ENCODE measurements at regions not wholly inside any gene's neighbourhood (a gene's known extent, or its start where the extent isn't known, plus 50 kb on each side); places are given as distances from the start of the nearest gene placed in this dataset.
"Not testable (repeated sequence)": the region's sequence is repeated elsewhere in the genome, so short reads cannot be mapped to it uniquely, and the experiment has no call there.

DNA sequence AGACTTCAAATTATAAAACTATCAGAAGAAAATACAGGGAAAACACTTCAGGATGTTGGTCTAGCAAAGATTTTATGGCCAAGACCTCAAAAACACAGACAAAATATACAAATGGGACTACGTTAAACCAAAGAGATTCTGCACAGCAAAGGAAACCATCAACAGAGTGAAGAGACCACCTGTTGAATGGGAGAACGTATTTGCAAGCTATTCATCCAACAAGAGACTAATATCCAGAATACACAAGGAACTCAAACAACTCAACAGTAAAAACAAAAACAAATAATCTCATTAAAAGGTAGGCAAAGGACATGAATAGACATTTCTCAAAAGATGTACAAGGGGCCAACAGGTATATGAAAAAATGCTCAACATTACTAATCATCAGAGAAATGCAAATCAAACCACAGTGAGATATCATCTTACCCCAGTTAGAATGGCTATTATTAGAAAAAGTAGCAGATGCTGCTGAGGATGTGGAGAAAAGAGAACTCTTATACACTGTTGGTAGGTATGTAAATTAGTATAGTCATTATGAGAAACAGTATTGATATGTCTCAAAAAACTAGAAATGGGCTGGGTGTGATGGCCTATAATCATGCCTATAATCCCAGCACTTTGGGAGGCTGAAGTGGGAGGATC, 112.6 kb downstream of the LRIG2 start:
- no peak for DNase-seq (ENCODE audit: low read depth)
- in situ Hi-C loops (cut with HindIII; ENCODE audit: low pct_unique_long_range_greater_than_20kb, low sequenced_read_pairs), result no loop called here

DNA sequence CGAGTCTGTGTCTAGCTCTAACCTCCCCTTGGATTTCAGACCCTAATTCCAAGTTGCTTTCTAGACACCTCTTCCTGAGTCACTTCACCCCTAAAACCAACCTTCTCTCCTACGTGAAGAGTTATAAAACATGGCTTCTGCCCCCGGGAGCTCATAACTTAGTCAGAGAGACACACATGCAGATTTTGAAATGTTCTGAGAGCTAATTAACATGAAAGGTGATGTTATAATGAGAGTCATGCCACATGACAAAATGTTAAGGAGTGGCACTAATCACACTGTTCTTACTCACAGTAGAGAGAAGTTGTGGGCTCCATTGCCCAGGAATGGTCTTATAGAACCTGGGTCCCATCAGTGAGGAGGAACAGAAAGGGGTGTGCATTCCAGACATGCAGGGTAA, 117.1 kb downstream of the LRIG2 start:
- no peak for DNase-seq (ENCODE audit: low read depth)
- in situ Hi-C loops (cut with HindIII; ENCODE audit: low pct_unique_long_range_greater_than_20kb, low sequenced_read_pairs), result no loop called here

DNA sequence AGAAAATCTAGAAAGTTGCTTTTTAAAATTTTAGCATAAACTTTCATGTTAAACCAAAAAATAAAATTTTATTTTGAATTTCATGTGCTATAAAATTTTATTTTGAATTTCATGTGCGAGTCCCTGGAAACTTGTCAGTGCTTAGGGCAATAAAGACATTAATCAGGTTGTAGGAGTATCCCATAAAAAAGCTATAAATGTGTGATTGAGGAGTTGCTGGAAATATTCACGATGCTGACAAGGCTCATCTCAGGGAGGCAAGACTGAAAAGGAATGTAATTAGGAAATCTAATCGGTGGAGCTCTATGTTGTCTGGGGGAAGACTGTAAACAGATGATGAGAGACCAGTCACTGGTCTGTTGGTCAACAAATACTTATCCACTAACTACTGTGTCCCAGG, 117.9 kb downstream of the LRIG2 start:
- DNase-seq (ENCODE audit: low read depth), result no peak
- in situ Hi-C loops (cut with HindIII; ENCODE audit: low pct_unique_long_range_greater_than_20kb, low sequenced_read_pairs), result no loop called here

DNA sequence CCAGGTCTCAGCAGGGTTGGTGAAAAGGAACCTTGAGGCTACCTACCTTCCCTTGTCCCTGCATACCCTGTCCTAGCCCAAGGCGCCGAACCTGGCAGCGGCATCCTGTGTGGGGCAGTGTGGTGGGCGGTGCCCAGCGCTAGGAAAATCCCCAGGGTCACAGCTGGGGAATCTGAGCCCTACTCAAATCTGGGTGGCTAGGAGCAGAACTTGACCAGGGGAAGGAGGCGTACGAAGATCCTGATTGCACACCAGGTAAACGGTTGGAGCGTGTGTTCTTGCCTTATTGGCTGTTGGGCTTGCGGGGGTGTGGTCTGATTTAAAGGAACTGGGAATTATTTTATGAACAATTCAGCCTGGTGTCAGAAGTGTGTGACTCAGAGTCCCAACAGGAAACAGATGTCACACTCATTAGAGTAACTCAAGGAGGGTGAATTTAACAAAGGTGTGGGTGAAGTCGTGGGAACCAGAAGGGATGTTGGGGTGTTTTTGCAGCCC, 118.6 kb downstream of the LRIG2 start:
- peak; percentile 94 for DNase-seq (ENCODE audit: low read depth)
- in situ Hi-C loops (cut with HindIII; ENCODE audit: low pct_unique_long_range_greater_than_20kb, low sequenced_read_pairs), result no loop called here

DNA sequence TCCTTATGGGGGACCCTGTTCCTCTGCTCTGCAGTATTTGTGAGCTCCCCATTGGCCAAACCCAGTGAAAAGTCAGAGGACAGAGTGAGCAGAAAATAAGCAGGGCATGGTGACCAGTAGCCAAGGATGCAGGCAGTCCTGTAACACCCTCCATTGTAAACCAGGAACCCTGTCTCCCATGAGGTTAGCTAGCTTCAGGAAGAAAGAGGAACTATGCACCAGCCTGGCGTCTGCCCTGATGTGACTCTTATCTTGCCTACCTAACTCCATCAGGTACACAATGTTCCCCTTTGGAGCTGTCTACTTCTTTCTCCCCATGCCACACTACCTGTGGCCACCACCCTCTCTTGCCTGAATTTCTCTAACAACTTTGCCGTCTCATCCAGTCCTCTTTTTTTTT, 119.2 kb downstream of the LRIG2 start:
- in situ Hi-C loops (cut with HindIII; ENCODE audit: low pct_unique_long_range_greater_than_20kb, low sequenced_read_pairs), result no loop called here
- no peak for DNase-seq (ENCODE audit: low read depth)

DNA sequence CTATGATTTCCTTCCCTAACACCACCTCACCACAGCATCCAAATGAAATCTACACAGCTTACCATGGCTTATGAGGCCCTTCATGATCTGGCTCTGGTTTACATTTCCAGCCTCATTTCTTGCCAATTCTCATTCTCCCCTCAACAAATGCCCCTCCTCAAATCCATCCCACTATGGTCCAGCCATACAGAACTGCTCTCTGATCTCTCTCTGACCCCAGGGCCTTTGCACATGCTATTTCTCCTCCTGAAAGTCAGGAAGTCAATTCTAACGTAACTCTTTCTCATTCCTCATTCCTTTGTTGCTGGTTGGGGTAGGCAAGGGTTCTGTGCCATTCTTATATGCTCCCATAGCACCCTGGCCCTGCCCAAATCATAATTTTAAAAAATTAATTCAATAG, 120.0 kb downstream of the LRIG2 start:
- in situ Hi-C loops (cut with HindIII; ENCODE audit: low pct_unique_long_range_greater_than_20kb, low sequenced_read_pairs), result no loop called here
- no peak for DNase-seq (ENCODE audit: low read depth)

DNA sequence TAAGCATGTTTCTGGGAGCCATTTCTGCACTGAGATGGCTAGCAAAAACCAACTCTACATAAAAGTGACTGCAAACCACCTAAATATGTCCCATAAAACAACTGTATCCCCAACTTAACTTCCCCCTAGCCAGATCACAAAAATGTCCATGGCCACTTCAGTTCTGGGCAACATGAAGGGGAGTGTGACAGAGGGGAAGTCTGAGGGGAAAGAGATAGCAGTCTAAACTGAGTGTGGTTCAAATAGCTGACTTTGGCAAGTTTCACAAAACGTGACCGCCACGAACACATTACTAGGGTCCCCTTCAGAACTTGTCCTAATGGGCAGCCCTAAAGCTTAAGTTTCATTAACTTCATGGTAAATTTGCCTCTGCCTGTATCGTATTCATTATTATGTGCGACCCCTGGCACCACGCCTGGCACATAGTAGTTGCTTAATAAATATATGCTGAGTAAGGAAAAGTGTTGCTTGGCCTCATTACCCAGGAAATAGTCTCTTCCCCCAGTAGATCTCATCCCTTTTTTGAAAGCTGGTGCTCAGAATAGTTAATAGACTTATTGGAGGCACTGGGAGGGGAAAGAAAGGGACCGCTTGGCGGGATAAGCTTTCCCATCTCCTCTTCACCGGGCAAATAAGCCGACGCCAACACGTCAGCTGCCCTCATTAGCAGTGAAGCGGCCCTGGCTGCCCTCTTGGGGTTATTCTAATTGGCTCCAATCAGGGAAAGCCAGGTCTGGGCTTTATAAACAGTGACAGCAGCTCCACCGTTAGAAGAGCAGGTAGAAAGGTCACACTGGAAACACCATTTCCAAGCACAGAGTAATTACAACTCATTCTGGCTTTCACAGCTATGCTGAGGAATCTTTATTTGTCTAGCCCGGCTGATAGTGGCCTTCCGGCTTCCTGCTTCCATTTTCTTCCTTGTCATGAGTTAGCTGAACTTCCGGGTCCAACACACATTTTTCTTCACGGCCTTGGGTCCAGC, 122.1 kb downstream of the LRIG2 start:
- in situ Hi-C loops (cut with HindIII; ENCODE audit: low pct_unique_long_range_greater_than_20kb, low sequenced_read_pairs), result no loop called here
- DNase-seq (ENCODE audit: low read depth), result no peak

DNA sequence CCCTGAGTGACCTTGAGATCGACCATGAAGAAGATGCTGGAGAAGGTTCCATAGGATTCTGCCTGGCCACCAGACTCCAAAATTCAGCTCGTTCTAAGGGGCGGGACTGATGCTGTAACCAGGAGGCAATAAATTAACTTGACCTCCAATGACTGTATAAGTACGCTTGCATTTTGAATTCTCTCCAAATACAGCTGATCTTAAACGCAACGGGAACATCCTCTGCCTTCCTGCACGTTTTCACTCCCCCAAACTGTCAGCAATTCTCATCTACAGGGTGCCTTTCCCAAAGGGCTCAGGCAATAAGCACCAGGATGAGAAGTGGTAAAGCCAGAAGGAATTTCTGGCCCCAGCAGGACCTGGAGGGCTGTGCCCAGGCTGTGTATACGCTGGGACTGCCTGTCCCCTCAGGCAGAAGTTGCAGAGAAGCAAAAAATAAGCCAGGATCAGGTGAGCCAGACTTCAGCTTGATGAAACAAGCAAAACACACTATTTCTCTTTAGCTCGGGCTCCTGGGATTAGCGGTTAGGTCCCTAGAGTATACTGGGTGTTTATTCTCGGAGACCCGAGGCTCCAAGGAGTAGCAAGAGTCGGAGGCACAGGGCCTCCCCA, 124.8 kb downstream of the LRIG2 start:
- DNase-seq (ENCODE audit: low read depth), result no peak
- in situ Hi-C loops (cut with HindIII; ENCODE audit: low pct_unique_long_range_greater_than_20kb, low sequenced_read_pairs), result no loop called here

DNA sequence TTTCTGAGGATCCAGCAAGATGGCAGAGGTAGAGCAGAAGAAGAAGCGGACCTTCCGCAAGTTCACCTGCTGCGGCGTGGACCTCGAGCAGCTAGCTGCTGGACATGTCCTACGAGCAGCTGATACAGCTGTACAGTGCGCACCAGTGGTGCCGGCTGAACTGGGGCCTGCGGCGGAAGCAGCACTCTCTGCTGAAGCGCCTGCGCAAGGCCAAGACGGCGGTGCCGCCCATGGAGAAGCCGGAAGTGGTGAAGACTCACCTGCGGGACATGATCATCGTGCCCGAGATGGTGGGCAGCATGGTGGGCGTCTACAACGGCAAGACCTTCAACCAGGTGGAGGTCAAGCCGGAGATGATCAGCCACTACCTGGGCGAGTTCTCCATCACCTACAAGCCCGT, 125.8 kb downstream of the LRIG2 start:
- no peak for DNase-seq (ENCODE audit: low read depth)
- in situ Hi-C loops (cut with HindIII; ENCODE audit: low pct_unique_long_range_greater_than_20kb, low sequenced_read_pairs), result no loop called here

DNA sequence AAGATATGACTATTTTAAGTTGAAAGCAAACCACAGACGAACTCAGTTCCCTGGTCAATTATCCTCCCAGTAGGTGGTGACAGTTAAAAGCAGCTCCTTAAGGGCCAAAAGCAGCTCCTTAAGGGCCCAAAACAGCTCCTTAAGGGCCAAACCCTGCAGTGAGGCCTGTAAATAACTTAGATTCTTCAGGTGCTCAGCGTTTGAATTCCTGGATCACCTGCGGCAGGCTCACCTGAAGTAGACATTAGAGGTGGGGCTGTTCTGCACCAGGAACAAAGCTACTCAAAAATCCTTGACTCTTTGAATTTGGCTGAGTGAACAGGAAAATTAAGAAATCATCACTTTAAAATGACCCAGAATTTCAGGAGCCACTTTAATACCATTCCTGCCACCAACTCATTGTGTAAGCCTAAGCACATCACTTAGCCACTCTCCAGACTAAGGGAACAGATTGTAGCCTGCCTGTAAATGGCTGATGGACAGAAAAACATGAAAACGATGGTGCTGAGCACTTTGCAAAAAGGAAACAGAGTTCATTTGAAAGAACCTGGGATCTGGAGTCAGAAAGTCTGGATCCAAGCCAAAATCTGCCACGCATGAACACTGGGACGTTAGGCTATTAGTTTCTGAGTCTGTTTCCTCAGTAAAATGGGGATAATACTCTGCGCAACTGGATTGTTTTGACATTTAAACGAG, 126.9 kb downstream of the LRIG2 start:
- DNase-seq (ENCODE audit: low read depth), result no peak
- in situ Hi-C loops (cut with HindIII; ENCODE audit: low pct_unique_long_range_greater_than_20kb, low sequenced_read_pairs), result no loop called here

DNA sequence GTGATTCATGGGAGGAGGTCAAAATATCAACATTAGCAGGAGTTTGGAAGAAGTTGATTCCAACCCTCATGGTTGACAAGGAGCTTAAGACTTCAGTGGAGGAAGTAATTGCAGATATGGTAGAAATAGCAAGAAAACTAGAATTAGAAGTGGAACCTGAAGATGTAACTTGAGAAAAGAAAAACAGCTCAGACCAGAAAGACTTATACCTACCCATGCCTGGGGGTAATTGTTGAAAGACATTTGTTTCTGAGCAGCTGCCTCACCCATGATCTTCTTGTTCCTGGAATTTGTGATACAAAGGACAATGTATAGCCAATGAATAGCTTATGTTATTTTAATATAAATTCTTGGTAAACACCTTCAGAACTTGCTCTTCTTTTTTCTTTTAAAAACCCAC, 128.6 kb downstream of the LRIG2 start:
- in situ Hi-C loops (cut with HindIII; ENCODE audit: low pct_unique_long_range_greater_than_20kb, low sequenced_read_pairs), result no loop called here
- no peak for DNase-seq (ENCODE audit: low read depth)

DNA sequence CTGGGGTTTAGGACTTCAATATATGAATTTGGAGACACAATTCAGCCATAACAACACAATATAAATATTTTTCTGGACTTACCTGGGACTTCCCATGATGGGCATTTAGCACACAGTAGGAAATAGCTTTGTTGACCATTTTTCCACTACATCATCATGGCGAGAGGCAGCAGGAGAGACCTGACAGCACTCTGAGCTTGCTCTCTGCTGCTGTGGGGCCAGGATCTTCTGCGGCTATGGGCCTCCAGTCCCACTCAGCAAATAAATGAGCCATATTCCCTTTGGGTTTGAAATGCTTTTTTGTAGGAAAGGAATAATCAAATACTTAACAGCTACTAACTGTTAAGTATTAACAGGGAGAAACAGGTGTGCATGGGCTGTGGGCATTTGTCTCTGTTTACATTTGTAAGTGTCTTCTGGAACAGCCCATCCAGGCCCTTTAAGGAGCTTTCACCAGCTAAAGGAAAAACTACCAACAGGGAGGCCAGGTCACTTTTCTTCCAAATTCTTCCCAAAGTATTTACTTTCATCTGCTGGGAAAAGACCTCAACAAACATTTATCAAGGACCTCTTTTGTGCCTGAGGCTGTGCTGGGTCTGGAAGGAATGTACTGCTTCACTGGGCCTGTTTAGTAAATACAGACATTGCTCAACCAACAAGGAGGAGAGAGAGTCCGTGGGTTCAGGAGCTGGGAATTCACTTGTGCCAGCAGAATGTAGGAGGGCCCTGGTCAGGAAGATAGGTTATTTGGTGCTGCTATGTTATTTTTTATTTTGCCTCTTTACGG, 133.2 kb downstream of the LRIG2 start:
- peak; percentile 53 for DNase-seq (ENCODE audit: low read depth)
- in situ Hi-C loops (cut with HindIII; ENCODE audit: low pct_unique_long_range_greater_than_20kb, low sequenced_read_pairs), result no loop called here

DNA sequence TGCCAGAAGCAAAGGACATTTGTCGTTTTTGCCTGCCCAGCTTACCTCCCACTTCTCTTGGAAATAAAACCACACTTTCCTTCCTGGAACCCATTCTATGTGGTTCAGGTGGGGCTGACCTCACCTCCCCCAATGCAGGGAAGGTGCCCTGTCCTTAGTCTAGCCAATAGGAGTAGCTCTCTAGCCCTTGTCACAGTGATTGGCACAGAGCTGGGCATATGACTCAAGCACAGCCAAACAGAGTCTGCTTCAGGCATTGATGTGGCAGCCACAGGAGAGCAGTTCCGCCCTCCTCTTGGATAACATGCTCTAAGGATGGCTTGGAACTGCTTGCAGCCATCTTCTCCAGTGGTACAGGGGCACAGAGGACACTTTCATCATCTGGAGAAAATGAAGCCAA, 134.0 kb downstream of the LRIG2 start:
- in situ Hi-C loops (cut with HindIII; ENCODE audit: low pct_unique_long_range_greater_than_20kb, low sequenced_read_pairs), result no loop called here
- peak; percentile 12 for DNase-seq (ENCODE audit: low read depth)

DNA sequence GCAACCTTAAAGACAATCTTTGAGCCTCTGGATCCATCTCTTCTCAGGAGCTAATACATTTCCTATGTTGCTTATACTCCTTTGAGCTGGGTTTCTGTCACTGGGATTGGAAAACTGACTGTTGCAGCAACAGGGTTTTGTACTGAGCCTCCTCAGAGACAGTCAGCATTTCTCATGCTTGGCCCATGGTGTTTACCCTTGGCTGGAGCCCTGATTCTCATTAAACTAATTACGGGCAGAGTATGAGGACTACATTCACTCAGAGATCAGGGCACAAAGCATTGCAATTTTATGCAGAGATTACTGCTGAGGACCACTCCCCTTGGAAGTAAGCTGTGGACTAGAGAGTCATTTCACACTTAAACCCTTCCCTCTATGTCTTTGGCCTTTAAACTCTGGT, 134.5 kb downstream of the LRIG2 start:
- in situ Hi-C loops (cut with HindIII; ENCODE audit: low pct_unique_long_range_greater_than_20kb, low sequenced_read_pairs), result no loop called here
- no peak for DNase-seq (ENCODE audit: low read depth)

DNA sequence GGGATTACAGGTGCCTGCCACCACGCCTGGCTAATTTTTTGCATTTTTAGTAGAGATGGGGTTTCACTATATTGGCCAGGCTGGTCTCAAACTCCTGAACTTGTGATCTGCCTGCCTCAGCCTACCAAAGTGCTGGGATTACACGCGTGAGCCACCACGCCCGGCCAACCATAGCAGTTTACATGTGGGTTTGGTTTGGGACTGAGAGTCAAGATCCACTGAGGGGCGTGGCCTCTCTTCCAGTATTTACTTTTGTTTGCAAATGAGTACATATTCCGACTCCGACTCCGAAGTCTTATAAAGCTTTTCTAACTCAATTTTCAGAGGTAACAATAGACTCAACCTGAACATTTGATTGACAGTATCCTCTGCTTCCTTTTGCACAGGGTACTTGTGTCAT, 135.4 kb downstream of the LRIG2 start:
- in situ Hi-C loops (cut with HindIII; ENCODE audit: low pct_unique_long_range_greater_than_20kb, low sequenced_read_pairs), result not testable (repeated sequence)

DNA sequence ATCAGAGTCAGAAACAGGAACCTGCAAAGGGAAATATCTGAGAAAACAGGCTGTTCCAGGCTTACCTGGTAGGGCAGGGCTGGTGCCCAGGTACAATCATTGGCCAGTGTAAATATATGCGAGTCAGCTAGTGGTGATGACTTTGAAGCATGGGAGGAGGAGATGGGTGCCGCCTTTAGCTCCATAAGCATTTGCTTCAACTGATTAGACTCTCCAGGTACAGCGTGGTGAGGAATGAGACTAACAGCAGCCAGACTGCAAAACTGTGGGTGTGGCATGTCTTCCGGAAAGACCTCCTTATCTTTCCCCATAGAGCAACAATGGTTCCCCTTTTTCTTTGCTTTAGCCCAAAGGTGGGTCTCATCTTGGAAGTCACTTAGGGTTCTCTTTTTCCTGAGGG, 137.2 kb downstream of the LRIG2 start:
- DNase-seq (ENCODE audit: low read depth), result no peak
- in situ Hi-C loops (cut with HindIII; ENCODE audit: low pct_unique_long_range_greater_than_20kb, low sequenced_read_pairs), result no loop called here

More for the DNA sequence above, 135.4 kb downstream of the LRIG2 start:
- not testable (repeated sequence) for DNase-seq (ENCODE audit: low read depth)

DNA sequence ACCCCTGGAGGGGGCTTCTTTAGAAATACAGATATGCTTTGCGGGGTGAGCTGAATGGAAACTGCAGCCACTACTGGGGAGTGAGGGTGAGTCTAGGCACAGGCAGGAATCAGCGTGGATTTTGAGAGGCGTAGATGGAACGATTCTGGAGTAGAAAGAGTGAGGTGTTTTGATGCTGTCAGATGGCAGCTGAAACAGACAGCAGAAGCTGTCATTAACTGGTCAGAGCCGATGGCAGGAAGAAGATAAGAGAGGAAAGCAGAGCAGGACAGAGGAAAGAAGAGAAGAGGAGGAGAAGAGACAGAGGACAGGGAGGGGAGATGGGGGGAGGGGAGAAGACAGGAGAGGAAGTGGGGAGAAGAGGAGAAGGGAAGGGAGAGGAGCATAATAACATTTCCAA, 138.5 kb downstream of the LRIG2 start:
- in situ Hi-C loops (cut with HindIII; ENCODE audit: low pct_unique_long_range_greater_than_20kb, low sequenced_read_pairs), result no loop called here
- no peak for DNase-seq (ENCODE audit: low read depth)

DNA sequence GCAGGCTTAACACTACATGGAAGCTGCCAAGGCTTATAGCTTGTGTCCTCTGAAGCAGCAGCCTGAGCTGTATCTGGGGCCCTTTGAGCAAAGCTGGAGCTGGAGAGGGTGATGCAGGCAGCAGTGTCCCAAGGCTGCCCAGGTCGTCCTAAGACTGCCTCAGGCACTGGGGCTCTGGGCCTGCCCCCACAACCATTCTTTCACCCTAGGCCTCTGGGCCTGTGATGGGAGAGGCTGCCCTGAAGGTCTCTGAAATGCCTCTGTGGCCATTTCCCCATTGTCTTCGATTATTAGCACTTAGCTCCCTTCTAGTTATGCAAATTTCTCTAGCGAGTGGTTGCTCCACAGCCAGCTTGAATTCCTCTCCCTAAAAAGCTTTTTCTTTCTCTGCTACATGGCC, 142.0 kb downstream of the LRIG2 start:
- in situ Hi-C loops (cut with HindIII; ENCODE audit: low pct_unique_long_range_greater_than_20kb, low sequenced_read_pairs), result no loop called here
- DNase-seq (ENCODE audit: low read depth), result no peak

All from Caki2 (cell line).